GM12892 (cell line): ENCODE measurements at regions not wholly inside any gene's neighbourhood (a gene's known extent, or its start where the extent isn't known, plus 50 kb on each side); places are given as distances from the start of the nearest gene placed in this dataset.

Experiments used
- POLR2A ChIP-seq: IDR thresholded peaks from 2 replicates; pipeline ENCODE4 v1.6.1; 2011; ENCODE audit warnings: low read depth, low read length, control low read depth
- POLR2AphosphoS5 ChIP-seq: IDR thresholded peaks from 2 replicates; pipeline ENCODE4 v1.6.1; 2011; ENCODE audit warnings: low read depth, low read length, control low read depth
- TAF1 ChIP-seq: IDR thresholded peaks from 2 replicates; pipeline ENCODE4 v1.6.1; 2011; ENCODE audit warnings: low read depth, mild to moderate bottlenecking, control low read depth, low read length, borderline replicate concordance

DNA sequence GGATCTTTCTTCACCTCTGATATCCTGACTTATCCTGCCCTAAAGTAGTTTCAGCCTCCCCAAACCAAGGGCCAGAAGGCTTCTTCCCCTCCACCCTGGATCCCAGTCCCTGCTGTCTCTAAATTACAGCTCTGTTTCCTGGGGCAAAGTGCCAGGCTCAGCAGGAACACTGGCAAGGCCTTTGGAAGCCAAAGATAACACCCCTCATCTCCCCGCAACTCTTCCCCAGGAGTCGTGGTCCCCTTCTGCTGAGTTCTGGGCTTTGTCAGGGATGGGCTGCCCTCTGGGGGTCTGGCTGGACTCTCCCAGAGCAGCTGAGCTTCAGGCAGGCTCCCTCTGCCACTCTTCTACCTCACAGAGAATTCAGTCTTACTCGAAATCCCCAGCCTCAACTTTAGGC is 53.8 kb upstream of the AMPD3 start:
- TF ChIP-seq POLR2AphosphoS5 (no peak), POLR2A (no peak), TAF1 (no peak)
